Middle frontal gyrus (tissue), 1 donor: ENCODE measurements at regions not wholly inside any gene's neighbourhood (a gene's known extent, or its start where the extent isn't known, plus 50 kb on each side); places are given as distances from the start of the nearest gene placed in this dataset.

Source experiments
- DNase-seq: peaks from one replicate; pipeline ENCODE4 v3.0.0-alpha.2; 2015; ENCODE audit warnings: low spot score; ENCODE audit errors: extremely low spot score

GRCh38 chr18:73653827-73654226 is 493.8 kb downstream of the FBXO15 start:
- no peak for DNase-seq

- DNase-seq, result no peak
These were observed 494.4 kb downstream of the FBXO15 start for GRCh38 chr18:73653251-73653650.

GRCh38 chr18:73647391-73647790 is 500.2 kb downstream of the FBXO15 start:
- DNase-seq, result no peak

- no peak for DNase-seq
These were observed 500.9 kb downstream of the FBXO15 start for GRCh38 chr18:73646772-73647171.

GRCh38 chr18:73646196-73646595 is 501.4 kb downstream of the FBXO15 start:
- DNase-seq, result no peak

GRCh38 chr18:73645160-73645715 is 502.4 kb downstream of the FBXO15 start:
- no peak for DNase-seq

- DNase-seq, result no peak
These were observed 507.8 kb downstream of the FBXO15 start for GRCh38 chr18:73639788-73640187.

GRCh38 chr18:73638709-73639108 is 508.9 kb downstream of the FBXO15 start:
- DNase-seq, result no peak

- no peak for DNase-seq
These were observed 511.3 kb downstream of the FBXO15 start for GRCh38 chr18:73636355-73636754.

- DNase-seq, result no peak
These were observed 520.8 kb downstream of the FBXO15 start for GRCh38 chr18:73626859-73627258.

- DNase-seq, result no peak
These were observed 521.4 kb downstream of the FBXO15 start for GRCh38 chr18:73626221-73626620.

- no peak for DNase-seq
These were observed 526.5 kb downstream of the FBXO15 start for GRCh38 chr18:73621091-73621490.

GRCh38 chr18:73617981-73618380 is 529.7 kb downstream of the FBXO15 start:
- no peak for DNase-seq

GRCh38 chr18:73615506-73615905 is 532.1 kb downstream of the FBXO15 start:
- no peak for DNase-seq

- DNase-seq, result no peak
These were observed 532.8 kb downstream of the FBXO15 start for GRCh38 chr18:73614812-73615211.

- no peak for DNase-seq
These were observed 533.8 kb downstream of the FBXO15 start for GRCh38 chr18:73613706-73614340.

- DNase-seq, result no peak
These were observed 549.6 kb downstream of the FBXO15 start for GRCh38 chr18:73597832-73598615.

GRCh38 chr18:73594749-73595148 is 552.9 kb downstream of the FBXO15 start:
- DNase-seq, result no peak

GRCh38 chr18:73593207-73593606 is 554.4 kb downstream of the FBXO15 start:
- DNase-seq, result no peak

GRCh38 chr18:73590950-73591349 is 556.7 kb downstream of the FBXO15 start:
- no peak for DNase-seq

- no peak for DNase-seq
These were observed 567.9 kb downstream of the FBXO15 start for GRCh38 chr18:73579698-73580097.

- DNase-seq, result no peak
These were observed 570.3 kb downstream of the FBXO15 start for GRCh38 chr18:73577365-73577764.
